ENCODE measurements at regions not wholly inside any gene's neighbourhood (a gene's known extent, or its start where the extent isn't known, plus 50 kb on each side); places are given as distances from the start of the nearest gene placed in this dataset.

DNA sequence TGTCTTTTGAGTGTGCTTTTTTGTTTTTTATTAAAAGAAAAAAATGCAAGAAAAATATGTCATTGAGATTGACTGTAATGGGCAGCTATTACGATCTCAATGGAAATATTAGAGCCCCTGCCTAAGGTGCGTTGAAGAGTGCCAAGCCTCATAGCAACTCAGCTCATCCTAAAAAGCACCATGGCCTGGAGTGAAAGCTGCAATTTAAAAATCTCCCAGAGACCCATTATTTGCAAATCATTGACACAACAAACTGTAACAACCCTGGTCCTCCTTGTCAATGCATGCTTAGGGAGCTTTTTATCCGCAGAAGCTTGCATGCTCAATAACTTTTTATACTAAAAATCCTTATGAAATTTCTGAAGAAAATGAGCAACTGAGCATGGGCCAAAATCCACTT lies 954.5 kb downstream of the ADGRL2 start:
- TF ChIP-seq, protein P1, sequence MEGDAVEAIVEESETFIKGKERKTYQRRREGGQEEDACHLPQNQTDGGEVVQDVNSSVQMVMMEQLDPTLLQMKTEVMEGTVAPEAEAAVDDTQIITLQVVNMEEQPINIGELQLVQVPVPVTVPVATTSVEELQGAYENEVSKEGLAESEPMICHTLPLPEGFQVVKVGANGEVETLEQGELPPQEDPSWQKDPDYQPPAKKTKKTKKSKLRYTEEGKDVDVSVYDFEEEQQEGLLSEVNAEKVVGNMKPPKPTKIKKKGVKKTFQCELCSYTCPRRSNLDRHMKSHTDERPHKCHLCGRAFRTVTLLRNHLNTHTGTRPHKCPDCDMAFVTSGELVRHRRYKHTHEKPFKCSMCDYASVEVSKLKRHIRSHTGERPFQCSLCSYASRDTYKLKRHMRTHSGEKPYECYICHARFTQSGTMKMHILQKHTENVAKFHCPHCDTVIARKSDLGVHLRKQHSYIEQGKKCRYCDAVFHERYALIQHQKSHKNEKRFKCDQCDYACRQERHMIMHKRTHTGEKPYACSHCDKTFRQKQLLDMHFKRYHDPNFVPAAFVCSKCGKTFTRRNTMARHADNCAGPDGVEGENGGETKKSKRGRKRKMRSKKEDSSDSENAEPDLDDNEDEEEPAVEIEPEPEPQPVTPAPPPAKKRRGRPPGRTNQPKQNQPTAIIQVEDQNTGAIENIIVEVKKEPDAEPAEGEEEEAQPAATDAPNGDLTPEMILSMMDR (IDR thresholded peaks at IDR 0.05), result no peak
- TF ChIP-seq POLR2A (IDR thresholded peaks at IDR 0.05), result no peak

All from adrenal gland (tissue), 5 donors.